IPS-15b (cell line): ENCODE measurements at regions not wholly inside any gene's neighbourhood (a gene's known extent, or its start where the extent isn't known, plus 50 kb on each side); places are given as distances from the start of the nearest gene placed in this dataset.
"Not testable (repeated sequence)": the region's sequence is repeated elsewhere in the genome, so short reads cannot be mapped to it uniquely, and the experiment has no call there.

Experiments
- H3K27me3 ChIP-seq: one replicate; pipeline ENCODE4 v1.6.1; 2013; ENCODE audit warnings: low read length; ENCODE audit not compliant: control insufficient read depth, insufficient read depth
- H3K36me3 ChIP-seq: one replicate; pipeline ENCODE4 v1.6.1; 2013; ENCODE audit warnings: low read length; ENCODE audit not compliant: control insufficient read depth, insufficient read depth
- H3K4me1 ChIP-seq: one replicate; pipeline ENCODE4 v1.6.1; 2013; ENCODE audit warnings: mild to moderate bottlenecking, low read length; ENCODE audit not compliant: control insufficient read depth, insufficient read depth
- H3K4me3 ChIP-seq: one replicate; pipeline ENCODE4 v1.5.1; 2013; ENCODE audit warnings: low read depth, low read length
- H3K9ac ChIP-seq: one replicate; pipeline ENCODE4 v1.6.1; 2013; ENCODE audit warnings: low read depth, mild to moderate bottlenecking, low read length
- H3K9me3 ChIP-seq: one replicate; pipeline ENCODE4 v1.6.1; 2013; ENCODE audit warnings: mild to moderate bottlenecking, low read length; ENCODE audit not compliant: control insufficient read depth, insufficient read depth

- no peaks in the 10 kb centered on the region for H3K9me3 ChIP-seq
- H3K4me1 ChIP-seq: no peaks in the 10 kb centered on the region
- no peak overlapping the region for H3K9ac ChIP-seq
- no peak overlapping the region for H3K4me3 ChIP-seq
- H3K27me3 ChIP-seq: no peaks in the 10 kb centered on the region
- H3K36me3 ChIP-seq: no peaks in the 10 kb centered on the region
These were observed 516.4 kb upstream of the BOD1L1 start for GRCh38 chr4:14143892-14144291.

GRCh38 chr4:14149176-14150053 is 521.9 kb upstream of the BOD1L1 start:
- Histone ChIP-seq H3K27me3 (no peaks in the 10 kb centered on the region), H3K9me3 (no peaks in the 10 kb centered on the region), H3K4me3 (no peak overlapping the region), H3K4me1 (no peaks in the 10 kb centered on the region), H3K36me3 (no peaks in the 10 kb centered on the region), H3K9ac (no peak overlapping the region)

- no peaks in the 10 kb centered on the region for H3K27me3 ChIP-seq
- no peaks in the 10 kb centered on the region for H3K4me1 ChIP-seq
- no peaks in the 10 kb centered on the region for H3K36me3 ChIP-seq
- no peaks in the 10 kb centered on the region for H3K9me3 ChIP-seq
- no peak overlapping the region for H3K9ac ChIP-seq
- no peak overlapping the region for H3K4me3 ChIP-seq
These were observed 523.6 kb upstream of the BOD1L1 start for GRCh38 chr4:14151101-14151500.

- Histone ChIP-seq H3K4me3 (no peak overlapping the region), H3K9me3 (no peaks in the 10 kb centered on the region), H3K4me1 (no peaks in the 10 kb centered on the region), H3K9ac (no peak overlapping the region), H3K27me3 (no peaks in the 10 kb centered on the region), H3K36me3 (no peaks in the 10 kb centered on the region)
These were observed 525.5 kb upstream of the BOD1L1 start for GRCh38 chr4:14152834-14153519.

GRCh38 chr4:14155803-14156202 is 528.3 kb upstream of the BOD1L1 start:
- no peaks in the 10 kb centered on the region for H3K4me1 ChIP-seq
- no peaks in the 10 kb centered on the region for H3K36me3 ChIP-seq
- no peak overlapping the region for H3K9ac ChIP-seq
- no peak overlapping the region for H3K4me3 ChIP-seq
- H3K27me3 ChIP-seq: no peaks in the 10 kb centered on the region
- H3K9me3 ChIP-seq: no peaks in the 10 kb centered on the region

GRCh38 chr4:14157262-14157661 is 529.7 kb upstream of the BOD1L1 start:
- no peak overlapping the region for H3K9ac ChIP-seq
- no peaks in the 10 kb centered on the region for H3K36me3 ChIP-seq
- H3K27me3 ChIP-seq: no peaks in the 10 kb centered on the region
- H3K4me3 ChIP-seq: no peak overlapping the region
- H3K4me1 ChIP-seq: no peaks in the 10 kb centered on the region
- H3K9me3 ChIP-seq: no peaks in the 10 kb centered on the region

GRCh38 chr4:14165222-14165920 is 537.8 kb upstream of the BOD1L1 start:
- Histone ChIP-seq H3K36me3 (no peaks in the 10 kb centered on the region), H3K9me3 (no peaks in the 10 kb centered on the region), H3K4me1 (peaks cover 5% of the 10 kb centered on the region), H3K27me3 (no peaks in the 10 kb centered on the region), H3K4me3 (no peak overlapping the region), H3K9ac (no peak overlapping the region)

GRCh38 chr4:14167876-14168510 is 540.5 kb upstream of the BOD1L1 start:
- Histone ChIP-seq H3K9me3 (no peaks in the 10 kb centered on the region), H3K9ac (no peak overlapping the region), H3K27me3 (no peaks in the 10 kb centered on the region), H3K36me3 (no peaks in the 10 kb centered on the region), H3K4me1 (peaks cover 5% of the 10 kb centered on the region), H3K4me3 (no peak overlapping the region)

- Histone ChIP-seq H3K27me3 (no peaks in the 10 kb centered on the region), H3K4me1 (peaks cover 5% of the 10 kb centered on the region), H3K4me3 (no peak overlapping the region), H3K9ac (no peak overlapping the region), H3K36me3 (no peaks in the 10 kb centered on the region), H3K9me3 (no peaks in the 10 kb centered on the region)
These were observed 541.4 kb upstream of the BOD1L1 start for GRCh38 chr4:14168919-14169318.

- H3K4me3 ChIP-seq: no peak overlapping the region
- peaks cover 5% of the 10 kb centered on the region for H3K4me1 ChIP-seq
- no peaks in the 10 kb centered on the region for H3K9me3 ChIP-seq
- no peaks in the 10 kb centered on the region for H3K27me3 ChIP-seq
- no peak overlapping the region for H3K9ac ChIP-seq
- no peaks in the 10 kb centered on the region for H3K36me3 ChIP-seq
These were observed 541.9 kb upstream of the BOD1L1 start for GRCh38 chr4:14169460-14169859.

GRCh38 chr4:14169940-14170339 is 542.4 kb upstream of the BOD1L1 start:
- not testable (repeated sequence) for H3K9me3 ChIP-seq, H3K9ac ChIP-seq, H3K4me3 ChIP-seq, H3K27me3 ChIP-seq, H3K36me3 ChIP-seq, H3K4me1 ChIP-seq
